ENCODE measurements at regions not wholly inside any gene's neighbourhood (a gene's known extent, or its start where the extent isn't known, plus 50 kb on each side); places are given as distances from the start of the nearest gene placed in this dataset.
A peak's percentile ranks its signal among the peaks of the same experiment; 100 is the strongest.

DNA sequence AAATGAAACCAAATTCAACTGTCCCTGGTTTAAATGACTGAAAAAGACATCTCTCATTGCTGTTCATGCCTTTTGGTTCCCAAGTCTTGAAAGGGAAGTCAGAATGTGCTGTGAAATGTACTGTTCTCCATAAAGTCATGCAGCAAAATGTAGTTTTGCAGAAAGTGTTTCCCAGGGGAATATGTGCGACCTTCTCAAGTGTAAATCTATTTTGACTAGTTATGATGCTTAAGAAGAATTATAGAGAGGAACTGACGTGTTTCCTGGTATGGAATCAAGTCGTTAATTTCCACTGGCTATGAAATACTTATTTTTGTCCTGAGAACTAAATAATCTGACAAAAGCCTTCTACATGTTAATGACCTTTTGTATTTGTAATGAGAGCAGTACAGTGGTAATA lies 223.1 kb downstream of the CLCN4 start:
- H3K4me3 ChIP-seq (ENCODE audit: control insufficient read depth, low read depth, low read length): no peak overlapping the region
- TF ChIP-seq, protein P1, sequence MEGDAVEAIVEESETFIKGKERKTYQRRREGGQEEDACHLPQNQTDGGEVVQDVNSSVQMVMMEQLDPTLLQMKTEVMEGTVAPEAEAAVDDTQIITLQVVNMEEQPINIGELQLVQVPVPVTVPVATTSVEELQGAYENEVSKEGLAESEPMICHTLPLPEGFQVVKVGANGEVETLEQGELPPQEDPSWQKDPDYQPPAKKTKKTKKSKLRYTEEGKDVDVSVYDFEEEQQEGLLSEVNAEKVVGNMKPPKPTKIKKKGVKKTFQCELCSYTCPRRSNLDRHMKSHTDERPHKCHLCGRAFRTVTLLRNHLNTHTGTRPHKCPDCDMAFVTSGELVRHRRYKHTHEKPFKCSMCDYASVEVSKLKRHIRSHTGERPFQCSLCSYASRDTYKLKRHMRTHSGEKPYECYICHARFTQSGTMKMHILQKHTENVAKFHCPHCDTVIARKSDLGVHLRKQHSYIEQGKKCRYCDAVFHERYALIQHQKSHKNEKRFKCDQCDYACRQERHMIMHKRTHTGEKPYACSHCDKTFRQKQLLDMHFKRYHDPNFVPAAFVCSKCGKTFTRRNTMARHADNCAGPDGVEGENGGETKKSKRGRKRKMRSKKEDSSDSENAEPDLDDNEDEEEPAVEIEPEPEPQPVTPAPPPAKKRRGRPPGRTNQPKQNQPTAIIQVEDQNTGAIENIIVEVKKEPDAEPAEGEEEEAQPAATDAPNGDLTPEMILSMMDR (conservative IDR thresholded peaks at IDR 0.05; ENCODE audit: control insufficient read depth, insufficient read depth, low read depth, low read length): no peak
- DNase-seq (ENCODE audit: low read depth): no peak

DNA sequence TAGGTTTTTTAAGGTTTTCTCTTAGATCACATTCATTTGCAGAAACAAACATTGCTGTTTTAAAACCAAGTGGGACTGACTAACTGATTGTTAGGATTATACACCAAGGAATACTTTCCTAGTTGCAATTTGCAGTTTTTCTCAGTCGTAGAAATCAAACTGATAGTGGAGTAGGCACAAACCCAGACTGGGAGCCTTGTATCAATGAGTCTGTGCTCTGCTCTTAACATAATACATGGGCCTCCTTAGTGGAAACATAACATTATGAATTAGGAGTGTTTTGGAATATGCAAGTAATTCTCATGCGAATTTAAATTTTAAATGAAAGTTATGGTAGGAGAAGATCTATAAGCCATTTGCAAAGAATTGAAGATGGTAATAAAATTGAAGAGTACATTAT lies 223.5 kb downstream of the CLCN4 start:
- TF ChIP-seq, protein P1 (conservative IDR thresholded peaks at IDR 0.05; ENCODE audit: control insufficient read depth, insufficient read depth, low read depth, low read length): no peak
- no peak for DNase-seq (ENCODE audit: low read depth)
- no peak overlapping the region for H3K4me3 ChIP-seq (ENCODE audit: control insufficient read depth, low read depth, low read length)

DNA sequence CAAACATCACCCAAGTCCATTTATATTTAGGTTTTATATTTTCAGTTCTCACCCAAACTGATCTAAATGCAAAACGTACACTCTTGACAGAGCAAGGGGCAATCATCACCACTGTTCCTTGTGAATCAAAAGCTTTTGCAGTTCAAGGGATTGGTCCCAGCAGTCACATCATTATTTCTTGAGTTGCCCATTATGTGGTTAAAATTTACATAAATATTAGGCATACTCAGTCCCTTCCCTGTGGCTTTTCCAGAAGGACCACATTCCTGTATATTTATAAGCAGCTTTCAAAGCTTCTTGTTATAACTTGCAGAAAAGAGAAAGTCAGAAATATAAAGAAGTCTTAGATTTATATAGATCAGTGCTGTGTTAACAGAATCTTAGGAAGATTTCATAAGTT lies 224.4 kb downstream of the CLCN4 start:
- no peak for DNase-seq (ENCODE audit: low read depth)
- H3K4me3 ChIP-seq (ENCODE audit: control insufficient read depth, low read depth, low read length): no peak overlapping the region
- TF ChIP-seq, protein P1 (conservative IDR thresholded peaks at IDR 0.05; ENCODE audit: control insufficient read depth, insufficient read depth, low read depth, low read length): no peak

DNA sequence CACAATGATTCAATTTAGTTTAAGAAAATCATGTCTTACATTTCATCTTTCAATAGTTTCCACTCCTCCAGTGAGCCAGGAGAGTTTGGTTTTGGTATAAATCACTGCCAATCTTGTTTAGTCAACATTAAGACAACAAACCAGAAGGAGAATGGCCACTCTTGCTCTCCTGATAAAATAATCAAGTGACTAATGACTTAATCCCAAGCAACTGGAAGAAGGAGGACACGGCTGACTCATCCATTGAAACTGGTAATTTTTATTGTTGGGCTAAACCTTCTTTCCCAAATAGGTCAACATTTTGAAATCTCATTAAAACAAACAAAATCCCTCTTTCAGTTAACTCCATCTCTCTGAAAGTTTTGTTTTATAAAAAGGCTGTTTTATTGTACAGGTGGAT lies 230.2 kb downstream of the CLCN4 start:
- TF ChIP-seq, protein P1 (conservative IDR thresholded peaks at IDR 0.05; ENCODE audit: control insufficient read depth, insufficient read depth, low read depth, low read length): no peak
- DNase-seq (ENCODE audit: low read depth): peak; percentile 52
- H3K4me3 ChIP-seq (ENCODE audit: control insufficient read depth, low read depth, low read length): no peak overlapping the region

DNA sequence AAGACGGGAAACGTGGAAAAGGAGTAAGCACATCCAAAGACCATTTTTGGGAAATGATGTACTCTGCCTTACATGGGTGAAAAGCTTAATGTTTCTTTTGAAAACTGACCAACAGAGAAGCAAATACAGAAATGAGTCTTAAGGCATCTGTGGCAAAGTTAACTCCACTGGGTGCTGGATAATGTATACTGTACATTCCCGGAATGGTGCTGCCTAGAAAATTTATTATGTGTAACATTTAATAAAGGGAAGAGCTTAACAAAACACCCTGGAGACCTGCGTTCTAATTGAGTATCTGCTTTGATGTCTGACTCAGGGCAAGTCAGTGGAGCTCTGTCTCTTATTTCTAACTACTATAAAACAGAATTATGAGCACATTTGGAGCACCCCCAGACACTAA lies 230.2 kb downstream of the MID1 start:
- TF ChIP-seq, protein P1 (conservative IDR thresholded peaks at IDR 0.05; ENCODE audit: control insufficient read depth, insufficient read depth, low read depth, low read length): no peak
- H3K4me3 ChIP-seq (ENCODE audit: control insufficient read depth, low read depth, low read length): no peak overlapping the region
- DNase-seq (ENCODE audit: low read depth): no peak

DNA sequence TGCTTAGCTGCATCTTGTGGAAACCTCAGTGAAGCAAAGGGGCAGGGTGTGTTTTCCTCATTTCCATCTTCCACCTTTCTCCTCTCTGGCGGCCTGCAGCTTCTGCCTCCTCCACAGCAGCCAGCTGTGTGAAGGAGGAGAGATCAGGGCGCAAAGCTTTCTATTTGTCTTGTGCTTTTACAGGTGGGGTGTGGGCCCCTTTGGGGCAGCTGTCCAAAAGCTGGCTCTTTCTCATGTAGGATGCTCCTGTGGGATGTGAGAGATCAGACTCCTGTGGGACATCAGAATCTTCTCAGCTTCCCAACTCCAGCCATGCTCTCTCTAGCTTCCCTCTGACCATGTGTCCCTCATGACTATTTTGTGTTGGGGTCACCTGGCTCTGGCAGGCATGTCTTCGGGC lies 227.1 kb downstream of the MID1 start:
- DNase-seq (ENCODE audit: low read depth): no peak
- TF ChIP-seq, protein P1 (conservative IDR thresholded peaks at IDR 0.05; ENCODE audit: control insufficient read depth, insufficient read depth, low read depth, low read length): no peak
- no peak overlapping the region for H3K4me3 ChIP-seq (ENCODE audit: control insufficient read depth, low read depth, low read length)

DNA sequence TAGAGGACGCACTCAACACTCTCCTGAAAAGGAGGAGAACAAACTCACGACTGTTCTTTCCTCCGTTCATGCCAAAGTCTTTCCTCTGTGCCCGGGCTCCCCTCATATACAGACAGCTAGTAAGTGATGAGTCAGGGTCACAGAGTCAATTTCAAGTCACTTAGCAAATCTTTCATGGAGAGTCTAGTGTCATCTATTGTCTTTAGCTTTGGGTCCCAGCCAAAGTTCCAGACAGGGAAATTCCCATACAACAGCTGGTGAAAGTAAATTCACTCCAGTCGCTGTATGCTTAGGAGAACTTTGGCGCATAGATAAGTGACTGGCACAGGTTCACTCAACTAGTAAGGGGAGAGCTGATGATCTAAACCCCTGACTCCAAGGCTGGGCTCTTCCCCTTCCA lies 226.5 kb downstream of the MID1 start:
- no peak for DNase-seq (ENCODE audit: low read depth)
- no peak overlapping the region for H3K4me3 ChIP-seq (ENCODE audit: control insufficient read depth, low read depth, low read length)
- TF ChIP-seq, protein P1 (conservative IDR thresholded peaks at IDR 0.05; ENCODE audit: control insufficient read depth, insufficient read depth, low read depth, low read length): no peak
